D721Med (cell line): ENCODE measurements at regions not wholly inside any gene's neighbourhood (a gene's known extent, or its start where the extent isn't known, plus 50 kb on each side); places are given as distances from the start of the nearest gene placed in this dataset.

Experiments used
- DNase-seq: peaks from one replicate; pipeline ENCODE4 v3.0.0; 2011; ENCODE audit warnings: low spot score; ENCODE audit not compliant: insufficient read length
- FAIRE-seq: peaks from 2 replicates; lab custom pipeline; 2011; peaks lifted over from hg19 to GRCh38; lab: Jason Lieb, UNC
- TF ChIP-seq, protein P1 (sequence below): IDR thresholded peaks from 2 replicates; pipeline ENCODE4 v1.5.1; 2012; ENCODE audit warnings: mild to moderate bottlenecking, control low read depth; ENCODE audit not compliant: insufficient read depth; ENCODE audit errors: missing control alignments

DNA sequence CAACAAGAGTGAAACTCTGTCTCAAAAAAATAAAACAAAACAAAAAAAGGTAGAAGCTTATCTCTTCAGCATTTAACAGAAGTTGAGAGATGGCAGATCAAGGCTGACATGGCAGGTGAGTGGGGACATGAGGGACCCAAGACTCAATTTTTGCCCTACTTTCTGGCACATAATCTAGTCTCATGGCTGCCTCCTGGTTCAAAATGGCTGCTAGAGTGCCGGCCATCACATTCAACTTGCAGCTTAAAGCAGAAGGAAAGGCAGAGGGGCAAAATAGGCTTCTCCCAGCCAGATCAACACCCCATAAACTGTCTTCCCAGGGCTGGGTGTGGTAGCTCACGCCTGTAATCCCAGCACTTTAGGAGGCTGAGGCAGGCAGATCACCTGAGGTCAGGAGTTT is 784.9 kb downstream of the MED13L start:
- TF ChIP-seq, protein P1, sequence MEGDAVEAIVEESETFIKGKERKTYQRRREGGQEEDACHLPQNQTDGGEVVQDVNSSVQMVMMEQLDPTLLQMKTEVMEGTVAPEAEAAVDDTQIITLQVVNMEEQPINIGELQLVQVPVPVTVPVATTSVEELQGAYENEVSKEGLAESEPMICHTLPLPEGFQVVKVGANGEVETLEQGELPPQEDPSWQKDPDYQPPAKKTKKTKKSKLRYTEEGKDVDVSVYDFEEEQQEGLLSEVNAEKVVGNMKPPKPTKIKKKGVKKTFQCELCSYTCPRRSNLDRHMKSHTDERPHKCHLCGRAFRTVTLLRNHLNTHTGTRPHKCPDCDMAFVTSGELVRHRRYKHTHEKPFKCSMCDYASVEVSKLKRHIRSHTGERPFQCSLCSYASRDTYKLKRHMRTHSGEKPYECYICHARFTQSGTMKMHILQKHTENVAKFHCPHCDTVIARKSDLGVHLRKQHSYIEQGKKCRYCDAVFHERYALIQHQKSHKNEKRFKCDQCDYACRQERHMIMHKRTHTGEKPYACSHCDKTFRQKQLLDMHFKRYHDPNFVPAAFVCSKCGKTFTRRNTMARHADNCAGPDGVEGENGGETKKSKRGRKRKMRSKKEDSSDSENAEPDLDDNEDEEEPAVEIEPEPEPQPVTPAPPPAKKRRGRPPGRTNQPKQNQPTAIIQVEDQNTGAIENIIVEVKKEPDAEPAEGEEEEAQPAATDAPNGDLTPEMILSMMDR, result no peak
- FAIRE-seq, result no peak

DNA sequence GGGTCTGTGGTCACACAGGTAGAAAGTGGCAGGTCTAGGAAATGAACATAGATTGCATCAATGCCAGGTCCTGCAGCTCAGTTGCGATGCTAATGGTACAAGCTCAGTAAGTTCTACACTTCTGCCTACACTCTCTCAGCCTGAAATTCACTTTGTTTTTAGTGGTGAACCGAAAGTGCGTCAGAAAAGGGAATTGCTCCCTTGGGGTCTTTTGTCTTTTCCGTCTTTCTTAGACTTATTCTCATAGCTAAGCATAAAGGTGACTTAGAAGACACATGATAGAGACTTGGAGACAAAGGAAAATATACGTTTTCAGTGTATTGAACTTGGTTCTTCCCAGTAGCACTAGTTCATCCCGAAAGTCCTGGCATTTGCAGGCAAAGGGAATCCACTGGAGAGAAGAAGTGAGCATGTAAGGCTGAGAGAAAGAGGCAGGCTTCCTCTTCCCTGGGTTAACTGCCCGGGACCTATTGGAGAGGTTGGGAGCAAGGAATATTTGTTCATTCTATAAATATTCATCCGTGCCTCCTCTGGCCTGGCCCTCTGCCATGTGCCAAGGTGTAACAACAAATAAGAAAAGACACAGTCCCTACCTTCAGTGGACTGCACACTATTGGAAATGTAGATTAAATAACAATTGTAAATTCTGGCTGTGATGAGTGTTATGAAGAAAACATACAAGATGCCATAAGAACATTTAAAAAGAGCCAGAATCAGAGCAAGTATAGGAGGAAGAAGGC is 785.8 kb downstream of the MED13L start:
- no peak for FAIRE-seq

More for the DNA sequence above, 784.9 kb downstream of the MED13L start:
- no peak for DNase-seq

DNA sequence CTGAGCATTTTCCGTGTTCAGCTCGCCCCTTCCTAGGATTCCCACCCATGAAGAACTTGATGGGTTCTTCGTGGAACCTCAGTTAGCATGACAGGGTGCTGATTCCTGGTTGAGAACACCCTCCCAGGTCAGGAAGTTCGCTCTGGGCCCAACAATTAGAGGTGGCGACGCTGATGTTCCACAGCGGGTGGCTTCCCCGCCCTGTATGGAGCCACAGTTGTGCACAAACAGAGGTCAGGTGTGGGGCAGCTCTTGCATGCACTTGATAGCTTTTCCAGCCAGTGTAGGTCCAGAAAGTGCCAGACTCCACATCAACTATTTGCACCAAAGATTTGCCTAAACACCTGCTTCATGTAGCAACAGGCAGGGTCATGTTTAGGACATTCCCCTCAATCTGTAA is 788.2 kb downstream of the MED13L start:
- FAIRE-seq (no peak), DNase-seq (no peak)
- TF ChIP-seq, protein P1, result no peak

More for the DNA sequence above, 785.8 kb downstream of the MED13L start:
- no peak for DNase-seq
- TF ChIP-seq, protein P1, result no peak

DNA sequence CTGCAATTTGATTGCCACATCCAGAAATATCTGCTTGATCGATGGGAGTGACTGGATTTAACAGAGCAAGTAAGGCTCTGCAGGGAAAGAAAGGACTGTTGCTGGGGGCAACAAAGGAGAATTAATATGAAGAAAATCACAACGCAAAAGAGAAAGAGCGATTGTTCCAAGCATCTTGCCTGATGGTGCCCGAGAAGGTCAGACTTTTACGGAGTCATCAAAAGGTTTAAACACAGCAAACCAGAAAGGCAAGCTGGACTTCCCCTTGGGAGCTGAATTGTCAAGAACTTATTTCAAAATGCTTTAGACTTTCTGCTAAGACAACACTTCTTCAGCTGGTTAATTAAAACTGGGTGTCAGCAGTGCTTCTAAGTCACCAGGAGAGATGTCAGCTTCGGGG is 791.5 kb downstream of the MED13L start:
- FAIRE-seq (no peak), DNase-seq (no peak)
- TF ChIP-seq, protein P1, result no peak

DNA sequence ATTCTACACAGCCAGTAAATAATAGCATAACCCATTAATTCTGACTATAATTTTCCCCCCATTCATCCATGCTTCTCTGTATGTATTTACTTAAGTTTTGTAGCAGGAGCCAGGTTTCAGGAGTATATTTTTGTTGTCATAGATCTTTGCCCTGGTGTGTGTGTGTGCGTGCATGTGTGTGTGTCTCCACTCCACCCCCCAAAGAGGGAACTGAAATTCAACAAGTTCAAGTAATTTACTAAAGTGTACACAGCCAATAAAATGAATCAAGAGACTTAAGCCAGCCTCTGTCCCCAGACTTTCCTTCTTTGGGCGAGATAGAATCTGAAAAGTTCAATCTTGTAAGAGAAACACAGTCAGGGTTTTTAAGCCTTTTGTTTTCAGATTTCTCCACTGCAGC is 792.0 kb downstream of the MED13L start:
- no peak for FAIRE-seq

DNA sequence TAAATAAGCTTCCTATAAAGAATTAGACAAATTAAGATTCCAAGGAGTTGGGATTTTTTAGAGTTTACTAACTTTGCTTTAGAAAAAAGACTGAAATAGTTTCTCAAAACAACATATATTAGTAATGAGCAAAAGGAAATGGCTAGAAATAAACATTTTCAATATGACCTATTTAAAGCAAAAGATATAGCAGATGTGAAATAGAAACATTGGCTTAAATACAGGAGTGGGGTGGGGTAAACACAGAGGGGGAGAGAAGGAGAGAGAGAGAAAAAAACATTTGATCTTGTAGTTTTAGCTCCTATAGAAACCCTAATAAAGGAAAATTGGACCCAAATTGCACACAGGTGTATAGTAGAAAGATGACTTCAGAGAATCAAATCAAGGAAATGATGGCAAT is 794.5 kb downstream of the MED13L start:
- FAIRE-seq, result no peak
- no peak for DNase-seq
- TF ChIP-seq, protein P1, result no peak

More for the DNA sequence above, 792.0 kb downstream of the MED13L start:
- DNase-seq, result no peak
- TF ChIP-seq, protein P1, result no peak

DNA sequence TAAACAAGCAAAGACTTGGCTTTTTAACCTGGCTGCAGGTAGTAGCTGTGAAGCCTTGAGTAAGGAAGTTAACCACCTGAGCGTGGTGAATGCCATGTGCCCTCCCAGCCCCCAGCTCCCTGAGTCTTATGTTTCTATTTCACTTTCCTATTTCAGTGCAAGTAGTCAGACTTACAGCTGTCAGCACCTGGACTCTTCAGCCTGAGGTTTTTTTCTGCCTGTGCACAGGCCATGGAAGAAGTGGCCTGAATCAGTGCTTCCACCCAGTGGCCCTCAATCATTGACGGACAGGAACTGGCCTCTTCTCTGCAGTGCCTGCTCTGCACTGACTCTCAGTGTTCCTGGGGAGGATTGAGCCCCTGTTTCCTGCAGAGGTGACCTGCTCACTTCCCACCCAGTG is 796.4 kb downstream of the MED13L start:
- TF ChIP-seq, protein P1, result no peak
- DNase-seq (no peak), FAIRE-seq (no peak)
